ENCODE measurements at regions not wholly inside any gene's neighbourhood (a gene's known extent, or its start where the extent isn't known, plus 50 kb on each side); places are given as distances from the start of the nearest gene placed in this dataset.

DNA sequence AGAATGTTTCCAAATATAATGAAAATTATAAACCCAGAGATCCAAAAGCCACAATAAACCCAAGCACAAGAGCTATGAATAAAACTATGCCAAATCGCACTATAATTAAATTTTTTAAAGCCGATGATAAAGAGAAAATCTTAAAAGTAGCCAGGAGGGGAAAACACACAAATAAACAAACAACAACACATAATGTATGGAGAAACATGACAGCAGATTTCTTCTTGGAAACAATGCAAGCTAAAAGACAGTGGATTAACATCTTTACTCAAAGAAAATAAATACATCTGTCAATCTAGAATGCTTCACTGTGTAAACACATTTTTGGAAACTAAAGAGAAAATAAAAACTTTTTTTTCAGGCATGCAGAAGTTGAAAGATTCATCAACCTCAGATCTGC, 53.0 kb upstream of the SMOX start:
- H3K27me3 ChIP-seq (ENCODE audit: insufficient read depth, low read length, poor library complexity, severe bottlenecking): no peaks in the 10 kb centered on the region
- no peak overlapping the region for H3K4me3 ChIP-seq (ENCODE audit: low read length, poor library complexity, severe bottlenecking)
- no peaks in the 10 kb centered on the region for H4K20me1 ChIP-seq (ENCODE audit: insufficient read depth, low read length, poor library complexity, severe bottlenecking)
- no peaks in the 10 kb centered on the region for H3K9me2 ChIP-seq (replicated peaks; ENCODE audit: low read depth, low read length)
- no peaks in the 10 kb centered on the region for H3K9me3 ChIP-seq (ENCODE audit: insufficient read depth, low read depth, low read length)
- no peak for TF ChIP-seq EZH2phosphoT487 (IDR thresholded peaks at IDR 0.05; ENCODE audit: borderline replicate concordance)
- TF ChIP-seq CTCF (conservative IDR thresholded peaks at IDR 0.05; ENCODE audit: low read length): no peak
- no peaks in the 10 kb centered on the region for H3K36me3 ChIP-seq (ENCODE audit: insufficient read depth, low read length)
- H3K9ac ChIP-seq (ENCODE audit: low read depth, low read length, poor library complexity, severe bottlenecking): no peak overlapping the region
- no peaks in the 10 kb centered on the region for H3F3A ChIP-seq (ENCODE audit: low read depth)
- H3K4me1 ChIP-seq (ENCODE audit: insufficient read depth, low read length, poor library complexity, severe bottlenecking): no peaks in the 10 kb centered on the region
- no peak overlapping the region for H3K4me2 ChIP-seq (ENCODE audit: low read depth, low read length, poor library complexity, severe bottlenecking)
- H3K79me2 ChIP-seq (ENCODE audit: insufficient read depth, low read length): no peaks in the 10 kb centered on the region
- no peak overlapping the region for H2AFZ ChIP-seq (ENCODE audit: low read length)

GRCh38 chr20:4091490-4092479, 56.8 kb upstream of the SMOX start:
- Histone ChIP-seq H3F3A (ENCODE audit: low read depth) (no peaks in the 10 kb centered on the region), H3K9me2 (replicated peaks; ENCODE audit: low read depth, low read length) (no peaks in the 10 kb centered on the region), H3K4me2 (ENCODE audit: low read depth, low read length, poor library complexity, severe bottlenecking) (no peak overlapping the region), H3K4me3 (ENCODE audit: low read length, poor library complexity, severe bottlenecking) (no peak overlapping the region), H3K79me2 (ENCODE audit: insufficient read depth, low read length) (no peaks in the 10 kb centered on the region), H4K20me1 (ENCODE audit: insufficient read depth, low read length, poor library complexity, severe bottlenecking) (no peaks in the 10 kb centered on the region), H3K4me1 (ENCODE audit: insufficient read depth, low read length, poor library complexity, severe bottlenecking) (no peaks in the 10 kb centered on the region), H3K9ac (ENCODE audit: low read depth, low read length, poor library complexity, severe bottlenecking) (no peak overlapping the region), H3K27me3 (ENCODE audit: insufficient read depth, low read length, poor library complexity, severe bottlenecking) (no peaks in the 10 kb centered on the region), H3K9me3 (ENCODE audit: insufficient read depth, low read depth, low read length) (no peaks in the 10 kb centered on the region), H3K36me3 (ENCODE audit: insufficient read depth, low read length) (no peaks in the 10 kb centered on the region), H2AFZ (ENCODE audit: low read length) (no peak overlapping the region)
- TF ChIP-seq EZH2phosphoT487 (IDR thresholded peaks at IDR 0.05; ENCODE audit: borderline replicate concordance) (no peak), CTCF (conservative IDR thresholded peaks at IDR 0.05; ENCODE audit: low read length) (peak; percentile 51)

GRCh38 chr20:4090756-4091489, 57.7 kb upstream of the SMOX start:
- Histone ChIP-seq H3K79me2 (ENCODE audit: insufficient read depth, low read length) (no peaks in the 10 kb centered on the region), H3K9me3 (ENCODE audit: insufficient read depth, low read depth, low read length) (no peaks in the 10 kb centered on the region), H3K4me3 (ENCODE audit: low read length, poor library complexity, severe bottlenecking) (no peak overlapping the region), H3K36me3 (ENCODE audit: insufficient read depth, low read length) (no peaks in the 10 kb centered on the region), H2AFZ (ENCODE audit: low read length) (no peak overlapping the region), H3K4me1 (ENCODE audit: insufficient read depth, low read length, poor library complexity, severe bottlenecking) (no peaks in the 10 kb centered on the region), H3F3A (ENCODE audit: low read depth) (no peaks in the 10 kb centered on the region), H3K9ac (ENCODE audit: low read depth, low read length, poor library complexity, severe bottlenecking) (no peak overlapping the region), H3K27me3 (ENCODE audit: insufficient read depth, low read length, poor library complexity, severe bottlenecking) (no peaks in the 10 kb centered on the region), H4K20me1 (ENCODE audit: insufficient read depth, low read length, poor library complexity, severe bottlenecking) (no peaks in the 10 kb centered on the region), H3K9me2 (replicated peaks; ENCODE audit: low read depth, low read length) (no peaks in the 10 kb centered on the region), H3K4me2 (ENCODE audit: low read depth, low read length, poor library complexity, severe bottlenecking) (no peak overlapping the region)
- TF ChIP-seq EZH2phosphoT487 (IDR thresholded peaks at IDR 0.05; ENCODE audit: borderline replicate concordance) (no peak), CTCF (conservative IDR thresholded peaks at IDR 0.05; ENCODE audit: low read length) (no peak)
